ENCODE measurements at regions not wholly inside any gene's neighbourhood (a gene's known extent, or its start where the extent isn't known, plus 50 kb on each side); places are given as distances from the start of the nearest gene placed in this dataset.
"Not testable (repeated sequence)": the region's sequence is repeated elsewhere in the genome, so short reads cannot be mapped to it uniquely, and the experiment has no call there.

DNA sequence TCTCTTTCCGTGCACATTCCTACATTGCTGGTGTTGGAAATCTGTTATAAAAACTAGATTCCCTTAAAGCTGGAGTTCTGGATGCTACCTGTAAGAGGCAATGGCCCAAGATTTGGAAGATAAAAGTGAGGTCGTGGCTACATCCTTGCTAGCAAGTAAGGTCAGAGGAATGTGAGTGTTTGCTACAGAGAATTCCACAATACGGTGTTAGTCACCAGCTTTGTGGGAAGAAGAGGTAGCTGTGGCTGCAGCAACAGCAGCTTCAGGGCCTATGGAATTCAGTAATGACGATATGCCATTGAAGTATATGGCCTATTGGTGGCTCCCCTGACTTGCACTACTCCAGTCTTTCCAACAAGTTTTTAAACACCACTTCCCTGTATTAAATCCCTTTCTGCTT is 227.7 kb upstream of the TMEM260 start:
- H3K4me3 ChIP-seq (ENCODE audit: low read depth, low read length), result no peak overlapping the region
- no peak for DNase-seq (ENCODE audit: low read depth)
- TF ChIP-seq, protein P1, sequence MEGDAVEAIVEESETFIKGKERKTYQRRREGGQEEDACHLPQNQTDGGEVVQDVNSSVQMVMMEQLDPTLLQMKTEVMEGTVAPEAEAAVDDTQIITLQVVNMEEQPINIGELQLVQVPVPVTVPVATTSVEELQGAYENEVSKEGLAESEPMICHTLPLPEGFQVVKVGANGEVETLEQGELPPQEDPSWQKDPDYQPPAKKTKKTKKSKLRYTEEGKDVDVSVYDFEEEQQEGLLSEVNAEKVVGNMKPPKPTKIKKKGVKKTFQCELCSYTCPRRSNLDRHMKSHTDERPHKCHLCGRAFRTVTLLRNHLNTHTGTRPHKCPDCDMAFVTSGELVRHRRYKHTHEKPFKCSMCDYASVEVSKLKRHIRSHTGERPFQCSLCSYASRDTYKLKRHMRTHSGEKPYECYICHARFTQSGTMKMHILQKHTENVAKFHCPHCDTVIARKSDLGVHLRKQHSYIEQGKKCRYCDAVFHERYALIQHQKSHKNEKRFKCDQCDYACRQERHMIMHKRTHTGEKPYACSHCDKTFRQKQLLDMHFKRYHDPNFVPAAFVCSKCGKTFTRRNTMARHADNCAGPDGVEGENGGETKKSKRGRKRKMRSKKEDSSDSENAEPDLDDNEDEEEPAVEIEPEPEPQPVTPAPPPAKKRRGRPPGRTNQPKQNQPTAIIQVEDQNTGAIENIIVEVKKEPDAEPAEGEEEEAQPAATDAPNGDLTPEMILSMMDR (conservative IDR thresholded peaks at IDR 0.05; ENCODE audit: low read depth, low read length), result no peak

DNA sequence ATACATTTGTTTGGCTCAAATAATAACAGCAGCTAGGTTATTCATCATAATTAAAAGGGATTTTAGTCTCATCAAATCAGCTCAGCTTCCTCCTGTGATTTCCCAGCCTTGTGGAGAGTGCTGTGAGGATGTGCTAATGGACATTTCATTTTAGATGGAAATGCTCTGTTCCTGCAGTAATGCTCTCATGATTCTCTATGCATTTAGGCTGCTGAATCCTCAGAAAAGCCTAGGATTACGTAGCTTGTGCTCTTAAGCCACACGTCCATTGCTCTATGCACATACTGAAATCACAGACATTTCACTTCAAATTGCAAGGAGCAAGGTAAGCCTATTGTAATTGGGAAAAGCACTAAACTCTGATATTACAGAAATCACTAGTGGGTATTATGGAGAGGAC is 226.6 kb upstream of the TMEM260 start:
- H3K4me3 ChIP-seq (ENCODE audit: low read depth, low read length), result no peak overlapping the region
- no peak for DNase-seq (ENCODE audit: low read depth)
- TF ChIP-seq, protein P1 (conservative IDR thresholded peaks at IDR 0.05; ENCODE audit: low read depth, low read length), result no peak

DNA sequence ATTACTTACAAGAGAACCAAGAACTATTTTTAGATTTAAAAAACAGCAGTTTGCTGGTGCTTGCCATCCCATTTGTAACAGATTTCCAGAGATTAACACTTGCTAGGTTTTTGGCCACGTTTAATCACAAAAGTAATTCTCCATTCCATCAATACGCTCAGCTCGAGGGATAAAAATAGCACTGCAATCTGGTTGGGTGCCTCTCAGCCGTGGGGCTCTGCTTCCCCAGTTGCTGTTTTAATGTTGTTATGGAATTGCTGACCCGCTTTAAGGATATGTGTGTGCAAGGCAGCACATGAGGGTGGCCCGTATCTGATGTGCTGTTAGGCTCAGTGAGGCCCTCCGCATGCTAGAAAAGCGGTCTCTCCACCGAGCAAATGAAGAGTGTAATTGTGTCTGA is 222.2 kb upstream of the TMEM260 start:
- no peak for DNase-seq (ENCODE audit: low read depth)
- H3K4me3 ChIP-seq (ENCODE audit: low read depth, low read length), result no peak overlapping the region
- TF ChIP-seq, protein P1 (conservative IDR thresholded peaks at IDR 0.05; ENCODE audit: low read depth, low read length), result no peak

DNA sequence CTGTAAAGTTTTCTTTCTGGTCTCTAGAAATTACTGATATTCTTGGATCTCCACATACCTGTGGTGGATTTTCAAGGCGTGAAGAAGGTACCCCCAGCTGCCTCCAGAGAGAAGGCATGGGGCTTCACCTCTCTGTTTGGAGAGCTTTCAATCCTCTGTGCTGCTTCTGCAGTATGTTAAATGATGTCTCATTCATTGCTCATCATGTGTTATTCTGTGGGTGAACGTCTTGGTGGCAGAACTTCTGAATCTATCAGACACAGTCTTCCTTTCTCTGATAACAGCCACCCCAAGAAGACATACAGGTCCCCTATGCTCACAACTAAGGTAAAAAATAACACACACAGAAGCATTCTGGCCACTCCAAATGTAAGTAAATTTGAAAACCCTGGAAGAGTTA is 221.3 kb upstream of the TMEM260 start:
- TF ChIP-seq, protein P1 (conservative IDR thresholded peaks at IDR 0.05; ENCODE audit: low read depth, low read length), result no peak
- no peak overlapping the region for H3K4me3 ChIP-seq (ENCODE audit: low read depth, low read length)
- no peak for DNase-seq (ENCODE audit: low read depth)

DNA sequence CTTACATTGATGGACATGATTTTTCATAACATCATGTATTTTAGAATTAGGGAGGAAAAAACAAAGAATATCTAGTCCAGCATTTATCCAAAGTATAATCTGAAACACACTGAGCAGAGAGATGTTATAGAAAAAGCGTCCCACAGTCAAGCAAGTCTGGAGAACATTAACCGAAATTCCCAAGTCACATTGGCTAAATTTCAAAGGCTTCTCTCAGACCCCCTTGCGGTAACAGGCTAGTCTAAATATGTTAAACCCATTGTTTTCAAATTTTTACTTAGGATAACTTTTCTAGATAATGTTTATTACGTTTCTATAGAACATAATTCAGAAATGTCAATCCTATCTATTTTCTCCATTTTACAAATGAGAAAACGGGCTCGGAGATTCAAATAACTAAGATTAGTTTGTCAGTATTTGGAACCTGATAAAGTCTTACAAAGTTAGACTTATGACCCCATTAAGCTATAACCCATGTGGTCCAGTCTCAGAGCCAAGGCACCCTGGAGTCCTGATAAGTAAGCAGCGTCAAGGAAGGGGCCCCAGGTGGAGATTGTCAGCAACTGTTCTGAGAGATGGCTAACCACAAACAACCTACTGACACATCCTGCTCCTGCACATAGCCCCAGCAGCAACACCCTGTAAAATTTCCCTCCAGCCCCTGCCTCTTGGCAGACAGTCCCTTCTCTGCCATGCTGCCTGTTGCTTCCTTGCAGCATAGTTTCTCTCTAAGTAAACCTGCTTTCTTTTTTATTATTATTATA is 220.6 kb upstream of the TMEM260 start:
- DNase-seq (ENCODE audit: low read depth), result no peak
- no peak overlapping the region for H3K4me3 ChIP-seq (ENCODE audit: low read depth, low read length)
- TF ChIP-seq, protein P1 (conservative IDR thresholded peaks at IDR 0.05; ENCODE audit: low read depth, low read length), result no peak

DNA sequence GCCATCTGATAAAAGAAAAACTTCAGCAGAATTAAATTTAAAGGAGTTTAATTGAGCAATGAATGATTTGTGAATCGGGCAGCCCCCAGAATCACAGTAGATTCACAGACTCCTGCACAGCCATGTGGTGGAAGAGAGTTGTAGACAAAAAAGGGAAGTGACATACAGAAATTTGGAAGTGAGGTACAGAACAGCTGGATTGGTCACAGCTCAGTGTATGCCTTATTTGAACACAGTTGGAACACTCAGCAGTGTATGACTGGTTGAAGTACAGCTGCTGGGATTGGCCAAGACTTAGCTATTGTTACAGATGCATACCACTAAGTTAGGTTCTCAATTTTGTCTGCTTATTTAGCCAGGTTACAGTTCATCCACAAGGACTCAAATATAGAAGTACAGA is 213.9 kb upstream of the TMEM260 start:
- H3K4me3 ChIP-seq (ENCODE audit: low read depth, low read length); DNase-seq (ENCODE audit: low read depth): not testable (repeated sequence)

DNA sequence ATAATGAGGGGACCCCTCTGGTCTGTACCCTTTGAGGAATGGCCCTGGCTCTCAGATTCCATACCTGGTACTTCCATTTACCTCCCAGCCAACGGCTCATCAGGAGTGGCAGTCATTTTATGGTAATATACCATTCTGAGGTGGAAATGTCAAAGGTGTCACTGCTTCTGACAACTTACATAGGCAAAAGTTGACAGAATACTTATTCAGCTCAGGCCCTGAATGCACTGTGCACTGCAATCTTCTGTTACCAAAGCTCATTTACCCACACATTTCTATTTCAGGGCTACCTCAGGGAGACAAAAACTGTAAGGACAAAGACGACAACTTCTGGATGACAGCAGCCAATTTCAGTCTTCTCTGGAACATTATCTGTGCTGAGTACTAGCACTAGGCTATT is 212.2 kb upstream of the TMEM260 start:
- DNase-seq (ENCODE audit: low read depth), result no peak
- TF ChIP-seq, protein P1 (conservative IDR thresholded peaks at IDR 0.05; ENCODE audit: low read depth, low read length), result no peak
- no peak overlapping the region for H3K4me3 ChIP-seq (ENCODE audit: low read depth, low read length)
